Fibroblast of skin of back (primary cell): ENCODE measurements at regions not wholly inside any gene's neighbourhood (a gene's known extent, or its start where the extent isn't known, plus 50 kb on each side); places are given as distances from the start of the nearest gene placed in this dataset.

ENCODE experiments used
- DNase-seq: peaks from one replicate; pipeline ENCODE4 v3.0.0-alpha.2; 2013

DNA sequence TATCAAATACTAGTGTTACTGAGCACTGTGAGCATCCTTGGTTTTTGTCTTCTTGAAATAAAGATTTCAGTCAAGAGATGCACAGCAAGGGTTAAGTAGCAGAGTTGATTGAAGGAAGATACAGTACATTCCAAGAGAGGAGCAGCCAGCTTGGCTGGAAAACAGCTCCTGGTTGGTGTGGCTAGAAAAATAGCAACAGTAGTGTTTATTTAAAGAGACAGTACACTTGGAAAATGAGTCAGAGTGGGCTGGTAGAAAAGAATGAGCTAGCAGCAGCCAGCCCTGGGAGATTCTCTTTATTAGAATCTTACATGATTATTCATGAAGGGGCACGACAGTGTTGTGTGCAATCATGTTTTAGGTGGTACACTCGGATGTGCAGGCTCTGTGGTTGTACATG lies 1016.4 kb upstream of the SORCS1 start:
- DNase-seq = peak; percentile 19

DNA sequence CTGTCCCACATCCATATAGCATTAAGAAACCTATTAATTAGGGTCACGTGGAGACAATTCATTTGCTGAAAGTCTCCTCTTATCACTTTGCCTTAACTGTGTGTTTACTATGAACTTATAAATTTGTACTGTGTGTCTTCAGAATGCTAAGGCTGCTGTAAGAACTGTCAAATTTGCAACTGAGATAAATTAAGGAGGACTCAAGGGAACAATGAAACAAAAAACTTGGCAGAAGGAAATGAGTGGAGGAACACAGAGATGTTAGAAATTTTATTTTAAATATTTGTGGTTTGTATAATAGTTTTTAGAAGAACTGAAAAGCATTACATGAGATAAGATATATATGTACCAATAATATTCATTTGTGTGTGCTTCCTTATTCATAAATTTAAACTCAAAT lies 1005.3 kb upstream of the SORCS1 start:
- DNase-seq = no peak

DNA sequence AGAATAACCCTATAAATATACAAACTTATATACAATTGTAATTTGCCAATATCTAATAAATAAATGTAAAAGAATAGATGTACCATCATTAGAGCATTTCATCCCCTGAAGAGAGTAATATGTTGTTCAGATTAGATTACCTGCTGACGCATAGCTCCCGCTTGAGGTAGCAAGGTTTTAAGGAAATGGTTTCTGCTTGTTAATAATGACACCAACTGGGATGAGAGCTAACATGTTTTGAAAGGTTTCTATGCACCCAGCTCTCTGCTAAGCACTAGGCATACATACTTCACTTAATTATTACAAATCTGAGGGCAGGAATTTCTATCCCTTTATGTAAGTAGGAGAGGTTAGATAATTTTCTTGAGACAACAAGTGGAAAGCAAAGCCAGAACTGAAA lies 1003.3 kb upstream of the SORCS1 start:
- no peak for DNase-seq

DNA sequence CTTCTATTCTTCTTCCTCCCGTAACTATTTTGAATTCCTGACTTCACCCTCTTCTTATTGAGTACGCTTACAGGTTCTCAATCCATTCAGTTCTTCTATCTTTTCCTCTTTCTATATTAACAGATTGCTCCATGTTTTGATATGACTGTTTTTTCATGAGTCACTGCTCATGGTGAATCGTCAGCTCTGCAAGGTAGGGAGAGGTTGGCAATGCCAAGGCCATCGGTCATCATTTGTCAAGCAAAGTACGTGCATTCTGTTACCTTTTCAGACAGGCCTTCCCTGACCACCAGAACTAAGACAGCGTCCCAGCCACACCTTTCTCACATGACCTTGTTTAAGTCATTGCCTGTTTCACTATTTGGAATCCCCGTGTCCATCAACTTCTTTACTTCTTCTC lies 1001.9 kb upstream of the SORCS1 start:
- no peak for DNase-seq

DNA sequence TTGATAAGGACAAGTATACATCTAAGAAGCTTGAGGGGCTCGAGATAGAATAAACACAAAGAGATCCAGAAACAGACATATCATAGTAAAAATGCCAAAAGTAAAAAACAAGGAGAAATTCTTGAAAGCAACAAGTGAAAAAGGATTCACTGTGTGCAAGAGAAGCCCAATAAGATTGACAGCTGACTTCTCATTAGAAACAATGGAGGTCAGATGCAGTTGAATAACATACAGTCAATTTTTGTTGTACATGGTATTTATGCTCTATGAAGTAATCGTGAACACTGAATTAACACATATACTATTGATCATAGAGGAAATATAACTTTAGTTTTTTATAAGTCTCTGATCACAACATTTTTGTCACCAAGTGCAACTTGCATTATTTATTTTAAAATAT lies 982.8 kb upstream of the SORCS1 start:
- DNase-seq = no peak

DNA sequence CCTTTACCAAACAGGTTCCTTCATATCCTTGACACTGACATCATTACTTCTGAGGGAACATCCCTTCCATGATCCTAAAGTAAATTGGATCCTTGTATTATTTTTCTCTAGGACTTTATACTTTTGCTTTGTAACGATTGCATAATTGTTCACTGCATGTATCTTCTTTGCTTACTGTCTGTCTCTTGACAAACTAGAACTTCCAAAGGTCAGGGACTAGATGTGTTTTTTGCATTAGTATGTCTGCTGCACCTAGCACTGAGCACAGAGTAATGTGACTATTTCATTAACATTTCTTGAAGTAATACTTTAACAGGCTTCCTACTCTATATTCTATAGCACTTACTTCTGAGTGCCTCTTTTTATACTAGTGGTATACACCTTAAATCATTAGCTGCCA lies 976.6 kb upstream of the SORCS1 start:
- no peak for DNase-seq

DNA sequence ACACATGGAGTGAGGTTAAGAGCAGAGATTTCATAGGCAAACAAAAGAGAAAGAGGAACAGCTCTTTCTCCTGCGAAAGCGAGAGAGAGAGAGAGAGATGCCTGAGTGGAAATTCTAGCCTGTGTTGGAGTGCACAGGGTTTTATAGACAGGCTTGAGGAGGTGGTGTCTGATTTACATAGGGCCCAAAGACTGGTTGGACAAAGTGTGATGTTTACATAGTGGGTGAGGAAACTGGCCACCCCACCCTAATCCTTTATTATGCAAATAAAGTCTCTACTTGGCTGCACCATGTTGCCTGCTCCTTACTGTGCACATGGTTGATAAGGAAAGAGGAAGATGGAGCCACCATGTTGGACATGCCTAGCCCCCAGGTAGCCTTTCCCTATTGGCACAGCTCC lies 967.8 kb upstream of the SORCS1 start:
- DNase-seq = no peak

DNA sequence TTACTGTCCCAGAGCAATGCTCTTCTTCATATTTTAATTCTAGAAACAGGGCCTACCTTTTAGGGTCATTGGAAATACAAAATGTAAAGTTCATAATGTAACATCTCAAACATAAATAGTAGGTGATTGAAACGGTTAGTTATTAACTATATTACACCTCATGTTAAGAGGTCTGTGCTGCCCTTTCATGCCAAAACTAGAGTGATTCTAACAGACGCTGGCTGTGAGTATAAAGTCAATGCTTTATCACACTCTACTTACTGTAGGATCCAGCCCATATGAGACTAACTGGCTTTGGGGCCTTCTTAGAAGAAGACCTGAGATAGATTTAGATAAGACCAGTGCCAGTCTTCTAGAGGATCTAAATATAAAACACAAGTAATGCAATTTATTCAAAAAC lies 966.1 kb upstream of the SORCS1 start:
- DNase-seq = no peak

DNA sequence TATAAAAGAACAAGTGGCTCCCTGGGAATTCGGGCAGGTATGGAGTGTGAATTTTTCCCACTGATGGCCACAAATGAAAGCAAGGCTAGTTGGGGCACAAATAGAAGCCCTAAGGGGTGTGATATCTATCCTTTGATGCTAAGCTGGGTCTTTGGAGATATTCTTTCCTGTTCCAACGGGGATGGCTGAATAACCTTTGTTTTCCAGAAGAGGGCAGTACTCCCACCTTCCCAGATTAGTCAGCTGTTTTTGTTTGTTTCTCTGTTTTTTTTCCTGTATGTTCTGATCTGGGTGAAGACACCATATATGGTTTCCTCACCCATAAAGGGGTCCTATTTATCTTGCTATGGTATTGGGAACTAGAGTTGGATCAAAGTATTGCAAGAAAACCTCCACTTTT lies 947.7 kb upstream of the SORCS1 start:
- DNase-seq = no peak

DNA sequence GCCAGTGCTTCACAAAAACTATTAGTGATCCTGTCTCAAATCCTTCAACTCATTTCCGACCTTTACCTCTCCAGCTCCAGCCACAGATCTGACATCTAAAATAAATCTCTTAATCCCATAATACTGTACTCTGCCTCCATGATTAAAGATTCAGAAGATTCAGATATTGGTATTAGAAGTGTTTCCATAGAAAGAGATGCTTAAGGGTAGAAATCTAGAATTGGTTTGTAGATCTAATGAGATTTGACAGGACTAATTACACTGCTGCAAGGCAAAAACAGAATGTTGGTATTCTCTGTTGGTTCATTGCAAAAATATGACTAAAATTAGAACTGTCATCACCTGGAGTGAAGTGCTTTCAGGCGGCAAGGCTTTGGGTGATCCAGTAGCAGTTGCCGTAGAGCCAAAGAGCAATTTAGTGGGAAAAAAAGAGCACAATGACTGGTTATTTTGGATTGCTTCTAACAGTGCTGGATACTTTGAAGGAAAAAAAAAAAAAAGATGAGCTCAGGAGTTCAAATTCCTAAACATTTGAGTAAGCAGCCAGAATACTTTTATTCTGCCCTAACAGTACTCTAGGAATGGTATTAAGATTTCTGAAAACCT lies 940.1 kb upstream of the SORCS1 start:
- no peak for DNase-seq

DNA sequence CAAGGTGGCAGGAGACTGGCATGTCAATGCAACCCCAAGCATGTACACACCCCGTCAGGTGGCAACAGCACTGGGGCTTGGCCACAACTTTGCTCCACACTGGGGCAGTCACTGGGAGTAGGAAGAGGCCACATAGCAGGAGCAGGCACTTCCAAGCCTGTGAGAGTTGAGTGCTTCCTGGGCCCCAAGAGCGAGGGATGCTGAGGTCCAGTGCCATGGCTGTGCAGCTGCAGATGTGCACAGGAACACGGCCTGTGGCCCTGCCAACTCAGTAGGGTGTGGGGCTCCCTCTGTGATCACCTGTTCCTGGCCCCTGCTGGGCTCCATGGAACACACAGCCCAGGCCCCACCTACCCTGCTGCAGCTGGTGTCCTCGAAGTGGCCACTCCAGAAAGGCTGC lies 932.8 kb upstream of the SORCS1 start:
- DNase-seq = no peak

DNA sequence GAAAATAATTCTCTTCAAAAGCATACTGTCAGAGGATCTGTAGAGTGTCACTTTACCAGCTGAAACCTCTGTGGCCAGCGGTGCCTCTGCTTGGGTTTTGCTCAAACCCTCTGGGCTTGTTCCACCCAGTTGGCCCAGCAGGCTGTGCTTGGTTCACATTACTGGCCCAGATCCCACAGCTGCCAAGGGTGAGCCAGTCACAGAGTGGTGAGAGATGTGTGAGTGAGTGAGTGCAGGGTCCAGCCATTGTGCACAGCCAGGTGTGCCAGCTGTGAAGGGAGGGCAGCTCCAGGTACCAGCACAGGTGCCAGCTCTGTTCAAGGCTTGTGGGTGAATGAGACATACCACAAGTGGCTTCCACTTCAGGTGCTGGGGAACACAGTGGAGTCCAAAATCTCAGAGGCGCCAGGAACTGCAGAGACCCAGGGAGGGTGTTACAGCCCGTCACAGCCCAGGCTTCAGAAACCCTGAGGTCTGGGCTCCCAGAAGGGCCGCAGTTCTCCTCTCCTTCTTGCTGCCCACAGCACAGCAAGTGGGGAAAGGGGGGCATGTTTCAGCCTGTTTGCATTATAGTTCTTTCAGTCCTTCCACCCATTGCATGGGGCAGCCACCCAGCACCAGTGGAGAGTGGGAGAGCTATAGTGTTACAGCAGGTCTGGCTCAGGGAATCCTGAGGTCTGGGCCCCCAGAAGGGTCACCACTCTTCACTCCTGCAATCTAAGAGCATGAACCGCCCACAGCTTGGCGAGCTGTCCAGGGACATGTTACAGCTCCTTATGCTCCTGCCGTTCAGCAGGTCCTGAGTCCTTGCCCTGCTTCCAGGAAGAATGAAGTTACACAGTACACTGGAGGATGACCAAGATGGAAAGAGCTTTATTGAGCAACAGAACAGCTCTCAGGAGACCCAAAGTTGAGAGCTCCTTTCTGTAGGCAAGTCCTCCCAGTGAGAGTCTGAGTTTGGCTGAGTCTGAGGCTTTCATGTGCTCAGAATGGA lies 931.7 kb upstream of the SORCS1 start:
- no peak for DNase-seq

DNA sequence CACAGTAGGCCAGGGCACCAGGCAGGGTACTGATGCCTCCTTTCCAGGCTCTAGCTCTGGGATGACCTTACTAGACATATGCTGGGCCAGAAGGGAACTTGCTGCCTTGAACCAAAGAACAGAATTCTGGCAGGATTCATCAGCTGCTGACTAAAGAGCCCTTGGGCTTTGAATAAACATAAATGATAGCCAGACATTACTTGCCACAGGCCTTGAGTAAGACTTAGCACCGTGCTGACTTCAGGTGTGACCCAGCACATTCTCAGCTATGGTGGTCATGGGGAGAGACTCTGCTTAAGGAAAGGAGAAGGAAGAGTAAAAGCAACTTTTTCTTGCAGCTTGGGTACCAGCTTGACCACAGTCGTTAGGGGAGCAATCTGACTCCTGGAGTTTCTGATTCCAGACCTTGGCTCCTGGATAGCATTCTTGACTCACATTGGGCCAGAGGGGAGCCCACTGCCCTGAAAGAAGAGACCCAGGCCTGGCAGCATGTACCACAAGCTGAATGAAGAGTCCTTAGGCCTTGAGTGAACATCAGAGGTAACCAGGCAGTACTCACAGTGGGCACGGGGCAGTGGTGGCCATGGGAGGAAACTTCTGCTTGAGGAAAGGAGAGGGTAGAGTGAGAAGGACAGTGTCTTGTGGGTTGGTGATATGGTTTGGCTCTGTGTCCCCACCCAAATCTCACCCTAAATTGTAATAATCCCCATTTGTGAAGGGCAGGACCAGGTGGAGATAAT lies 926.1 kb upstream of the SORCS1 start:
- DNase-seq = no peak

DNA sequence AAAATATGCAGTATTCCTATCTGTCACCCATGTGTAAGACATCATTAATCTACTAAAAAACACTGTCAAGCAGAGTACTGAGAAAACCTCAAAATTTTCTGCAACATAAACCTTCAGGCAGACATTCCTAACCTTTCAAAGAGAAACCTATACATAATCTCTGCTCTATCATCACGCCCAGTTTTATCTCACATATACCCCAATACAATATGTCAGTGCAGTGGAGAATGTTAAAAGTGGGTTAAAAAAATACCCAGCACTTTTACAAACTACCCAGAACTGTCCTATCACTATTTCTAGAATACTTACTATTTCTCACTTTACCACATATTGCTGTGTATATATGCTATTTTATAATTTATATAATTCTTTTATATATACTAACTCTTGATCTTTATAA lies 922.0 kb upstream of the SORCS1 start:
- no peak for DNase-seq

DNA sequence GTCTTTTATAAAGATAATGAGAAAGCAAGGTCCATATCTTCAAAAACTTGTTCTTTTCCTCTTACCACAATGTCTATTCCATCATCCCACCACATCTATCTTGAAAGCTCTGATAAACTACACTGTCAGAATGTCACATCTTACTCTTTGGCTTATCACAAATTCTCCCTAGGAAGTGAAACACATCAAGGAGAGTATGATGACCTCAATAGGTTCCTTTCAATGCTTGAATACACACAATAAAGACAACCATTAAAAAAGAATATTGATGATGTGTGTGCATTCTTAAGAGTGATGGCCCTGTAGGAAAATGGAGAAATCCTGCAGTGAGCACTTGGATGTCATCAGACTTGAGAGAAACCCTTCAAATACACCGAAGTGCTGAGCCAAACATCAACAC lies 918.1 kb upstream of the SORCS1 start:
- DNase-seq = no peak

DNA sequence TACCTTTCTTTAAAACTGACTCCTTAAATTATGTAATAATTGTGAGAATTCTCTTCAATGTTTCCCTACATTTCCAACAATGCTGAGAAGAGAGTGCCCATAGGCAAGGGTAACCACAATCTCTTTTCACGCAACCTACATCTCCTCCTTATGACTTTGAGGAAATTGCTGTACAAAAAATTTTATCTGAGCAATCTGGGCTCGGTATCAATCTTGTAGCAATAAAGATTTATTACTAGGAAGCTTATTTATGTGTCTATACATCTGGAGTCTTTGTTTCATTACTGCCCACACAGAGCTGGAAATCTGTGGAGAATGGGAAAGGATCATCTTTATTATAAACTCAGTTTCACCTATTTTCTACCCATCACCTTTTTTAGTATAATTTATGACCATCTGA lies 913.8 kb upstream of the SORCS1 start:
- no peak for DNase-seq

DNA sequence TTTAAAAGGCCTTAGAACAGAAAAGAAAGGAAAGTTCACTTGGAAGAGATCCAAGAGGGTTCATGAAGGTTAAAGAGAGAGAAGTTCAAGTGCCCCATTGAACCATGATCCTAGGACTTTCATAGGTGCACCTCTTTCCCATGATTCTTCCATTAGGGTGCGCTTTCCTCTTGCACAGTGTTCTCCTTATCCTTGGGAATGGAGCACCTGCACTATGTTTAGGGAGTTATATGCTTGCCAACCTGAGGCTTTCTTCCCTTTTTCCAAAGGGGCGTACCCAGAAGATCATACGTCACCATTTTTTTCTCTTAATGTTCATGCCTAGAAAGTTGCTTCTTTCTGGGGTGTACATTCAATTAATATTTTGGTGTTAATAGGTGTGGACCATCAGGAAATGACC lies 908.0 kb upstream of the SORCS1 start:
- DNase-seq = no peak

DNA sequence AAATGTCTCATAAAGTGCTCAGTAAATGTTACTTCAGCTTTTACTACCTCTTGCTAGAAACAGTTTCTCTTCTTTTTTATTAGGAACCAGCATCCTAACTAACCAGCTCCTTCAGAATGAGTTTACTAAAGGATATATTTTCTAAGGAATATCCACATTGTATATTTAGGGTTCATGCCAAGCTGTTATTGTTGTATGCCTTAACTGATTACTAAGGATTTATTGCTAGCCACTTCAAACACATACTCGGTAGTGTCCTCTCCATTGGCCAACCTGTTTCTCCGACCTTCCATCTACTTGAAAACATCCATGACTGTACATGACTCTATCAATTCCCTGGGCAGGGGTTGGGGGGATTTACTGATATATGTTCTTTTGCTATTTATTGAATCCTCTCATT lies 906.3 kb upstream of the SORCS1 start:
- no peak for DNase-seq

DNA sequence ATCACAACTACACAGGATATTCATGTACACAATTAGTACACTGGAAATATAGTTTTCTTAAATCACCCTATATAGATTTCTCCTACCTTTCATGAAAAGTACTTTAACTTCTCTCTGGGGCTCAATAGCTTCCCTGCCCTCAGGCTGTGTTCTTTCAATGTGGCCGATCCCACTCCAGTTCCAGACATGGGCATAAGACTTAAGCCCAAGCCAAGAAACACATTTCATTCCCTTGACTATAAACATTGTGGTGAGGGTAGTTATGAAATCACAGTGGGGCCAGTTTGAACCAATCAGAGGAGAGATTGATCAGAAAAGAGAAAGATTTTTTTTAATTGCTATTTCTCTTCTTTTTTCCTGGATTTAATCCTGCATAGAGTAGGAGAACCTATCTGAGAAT lies 904.6 kb upstream of the SORCS1 start:
- DNase-seq = no peak

DNA sequence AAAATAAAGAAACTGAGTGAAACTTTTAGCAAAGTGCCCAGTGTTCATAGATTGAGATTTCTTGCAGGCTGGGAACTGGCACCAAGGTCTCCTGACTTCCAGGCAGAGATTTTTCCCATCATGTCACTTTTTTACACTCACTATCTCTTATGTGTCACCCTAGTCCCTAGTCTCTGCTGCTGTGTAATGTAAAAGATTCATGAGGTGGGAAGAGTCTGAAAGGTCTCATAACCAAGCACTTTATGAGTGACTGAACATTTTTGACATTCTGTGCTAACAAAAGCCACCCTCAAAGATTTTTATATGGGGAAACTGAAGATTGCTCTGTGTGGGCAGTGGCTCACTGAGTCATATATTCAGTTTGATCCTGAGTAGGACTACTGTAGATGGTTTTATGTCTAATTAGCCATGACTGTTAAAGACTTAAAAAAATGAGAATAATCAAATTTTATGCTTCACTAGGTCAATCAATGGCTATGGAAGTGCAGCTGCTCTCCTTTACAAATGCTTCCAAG lies 900.3 kb upstream of the SORCS1 start:
- DNase-seq = no peak

DNA sequence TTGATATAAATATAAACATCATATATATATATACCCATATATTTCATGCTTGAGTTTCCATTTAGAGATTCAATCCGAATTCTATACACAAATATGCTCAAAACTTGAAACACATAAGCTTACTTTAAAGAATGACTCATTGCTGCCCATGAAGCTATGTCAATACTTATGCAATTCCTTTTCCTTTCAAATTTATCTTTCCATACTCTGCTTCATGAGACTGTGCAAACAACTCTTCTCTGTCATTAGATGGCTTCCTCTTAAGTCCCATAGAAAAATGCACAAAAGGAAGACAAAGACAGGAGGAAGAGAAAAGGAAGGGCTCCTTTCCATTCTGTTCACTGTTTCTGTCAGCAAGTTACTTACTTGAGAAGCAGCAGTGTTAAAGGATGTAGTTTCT lies 895.7 kb upstream of the SORCS1 start:
- DNase-seq = peak; percentile 4

DNA sequence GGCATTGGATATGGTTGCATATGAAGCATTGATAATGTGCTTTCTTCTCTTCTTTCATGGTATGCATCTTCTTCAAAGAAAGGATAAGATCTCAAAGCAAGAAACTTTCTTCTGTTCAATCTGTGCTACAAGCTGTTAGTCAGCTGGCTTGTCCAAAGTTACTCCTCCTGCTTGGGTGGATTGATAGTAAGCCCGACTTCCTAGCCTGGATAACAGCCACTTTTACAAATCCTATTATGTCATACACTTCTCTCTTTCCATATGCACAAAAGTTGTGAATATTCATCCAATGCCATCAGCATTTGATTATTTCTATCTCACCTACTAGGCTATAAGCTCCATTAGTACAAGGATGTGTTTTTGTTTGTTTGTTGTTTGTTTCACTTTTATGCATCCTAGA lies 891.0 kb upstream of the SORCS1 start:
- no peak for DNase-seq

DNA sequence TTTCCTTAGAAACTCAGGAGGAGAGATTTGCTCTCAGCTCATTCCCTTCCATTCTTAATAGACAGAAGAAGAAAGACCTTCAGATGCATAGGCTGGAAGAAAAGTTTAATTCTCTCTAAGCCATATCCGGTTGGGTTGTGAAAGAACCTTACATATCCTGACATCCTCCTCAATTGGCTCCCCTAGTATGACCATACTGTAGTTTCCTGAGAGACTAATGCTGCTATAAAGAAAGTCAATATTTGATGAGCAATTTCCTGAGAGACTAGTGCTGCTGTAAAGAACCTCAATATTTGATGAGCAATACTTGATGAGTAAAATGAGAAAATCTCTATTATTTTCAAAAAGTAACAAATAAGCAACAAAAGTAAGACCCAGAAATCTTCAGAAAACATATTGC lies 888.5 kb upstream of the SORCS1 start:
- peak; percentile 8 for DNase-seq
